GM23338 (cell line): ENCODE measurements at regions not wholly inside any gene's neighbourhood (a gene's known extent, or its start where the extent isn't known, plus 50 kb on each side); places are given as distances from the start of the nearest gene placed in this dataset.
A peak's percentile ranks its signal among the peaks of the same experiment; 100 is the strongest.

Experiments used
- ATAC-seq: fragments of 200-7000 bp; cut with Tn5 transposase; 3 replicates; pipeline ENCODE4 v1.9.1; 2020
- DNase-seq: peaks from one replicate; pipeline ENCODE4 v3.0.0-alpha.2; 2015; ENCODE audit warnings: low spot score
- H2AFZ ChIP-seq: fragments of 200-600 bp; sonication (generic); 2 replicates; pipeline ENCODE4 v1.8.0; 2016; ENCODE audit warnings: antibody characterized with exemption, mild to moderate bottlenecking, moderate library complexity
- H3F3A ChIP-seq: fragments of 200-600 bp; sonication (generic); replicated peaks from 2 replicates; pipeline ENCODE4 v1.8.0; 2017; ENCODE audit warnings: antibody characterized with exemption, mixed run types, low read depth
- H3K27ac ChIP-seq: fragments of 200-600 bp; sonication (generic); 2 replicates; pipeline ENCODE4 v1.6.1; 2016; ENCODE audit warnings: low read depth
- H3K27me3 ChIP-seq: fragments of 200-600 bp; sonication (generic); 2 replicates; pipeline ENCODE4 v1.8.0; 2016; ENCODE audit warnings: mild to moderate bottlenecking, mixed run types, moderate library complexity; ENCODE audit not compliant: insufficient read depth
- H3K36me3 ChIP-seq: fragments of 200-600 bp; sonication (generic); 2 replicates; pipeline ENCODE4 v1.8.0; 2016; ENCODE audit warnings: mild to moderate bottlenecking; ENCODE audit not compliant: insufficient read depth
- H3K4me1 ChIP-seq: fragments of 200-600 bp; sonication (generic); 2 replicates; pipeline ENCODE4 v1.8.0; 2016; ENCODE audit warnings: mild to moderate bottlenecking, moderate library complexity; ENCODE audit not compliant: insufficient read depth
- H3K4me2 ChIP-seq: fragments of 200-600 bp; sonication (generic); 2 replicates; pipeline ENCODE4 v1.7.1; 2017; ENCODE audit warnings: mixed run types
- H3K4me3 ChIP-seq: fragments of 200-600 bp; sonication (generic); 2 replicates; pipeline ENCODE4 v1.6.1; 2016; ENCODE audit warnings: mixed run types
- H3K79me2 ChIP-seq: fragments of 200-600 bp; sonication (generic); replicated peaks from 2 replicates; pipeline ENCODE4 v1.8.0; 2017; ENCODE audit warnings: mild to moderate bottlenecking; ENCODE audit not compliant: insufficient read depth
- H3K9me2 ChIP-seq: fragments of 200-600 bp; sonication (generic); 2 replicates; pipeline ENCODE4 v1.8.0; 2017; ENCODE audit not compliant: insufficient read depth
- H4K20me1 ChIP-seq: fragments of 200-600 bp; sonication (generic); replicated peaks from 2 replicates; pipeline ENCODE4 v1.8.0; 2017; ENCODE audit warnings: mild to moderate bottlenecking; ENCODE audit not compliant: insufficient read depth
- H3K27ac Mint-ChIP-seq: 2 replicates; pipeline ENCODE4 v1.8.0; 2020; ENCODE audit warnings: inconsistent platforms, mild to moderate bottlenecking, moderate library complexity, mixed read lengths
- H3K27me3 Mint-ChIP-seq: 3 replicates; pipeline ENCODE4 v1.8.0; 2022; ENCODE audit warnings: low read depth, mild to moderate bottlenecking, moderate library complexity, mixed read lengths, inconsistent platforms; ENCODE audit not compliant: insufficient read depth, poor library complexity
- H3K36me3 Mint-ChIP-seq: 3 replicates; pipeline ENCODE4 v1.8.0; 2021; ENCODE audit warnings: low read depth, mild to moderate bottlenecking, inconsistent platforms, moderate library complexity, mixed read lengths
- H3K4me1 Mint-ChIP-seq: 3 replicates; pipeline ENCODE4 v1.8.0; 2020; ENCODE audit warnings: mild to moderate bottlenecking, inconsistent platforms, mixed read lengths
- H3K4me3 Mint-ChIP-seq: 3 replicates; pipeline ENCODE4 v1.8.0; 2021; ENCODE audit warnings: moderate library complexity, mild to moderate bottlenecking, inconsistent platforms, mixed read lengths
- H3K9me3 Mint-ChIP-seq: 3 replicates; pipeline ENCODE4 v1.8.0; 2020; ENCODE audit warnings: moderate library complexity, mild to moderate bottlenecking, inconsistent platforms, mixed read lengths
- CREB1 ChIP-seq: fragments of 250-450 bp; sonication (Bioruptor Pico); IDR thresholded peaks from 2 replicates; pipeline ENCODE4 v1.5.0; 2020; ENCODE audit warnings: low read depth, mild to moderate bottlenecking, moderate library complexity
- CTCF ChIP-seq, 2 experiments: fragments of 200-600 bp in 1 of 2; sonication (generic) in 1 of 2; conservative IDR thresholded peaks; 2 replicates each; pipeline versions ENCODE4 v1.5.1 to v1.6.1; 2016 to 2017; ENCODE audit warnings: antibody characterized with exemption in 2 of 2, low read depth in 2 of 2, mild to moderate bottlenecking in 2 of 2, moderate library complexity in 1 of 2
- EZH2phosphoT487 ChIP-seq: fragments of 200-600 bp; sonication (generic); IDR thresholded peaks from one replicate; pipeline ENCODE4 v1.8.1; 2018; ENCODE audit warnings: antibody characterized with exemption; ENCODE audit not compliant: unreplicated experiment
- JUNB ChIP-seq: IDR thresholded peaks from one replicate; pipeline ENCODE4 v1.6.1; 2016; ENCODE audit warnings: antibody characterized with exemption; ENCODE audit not compliant: unreplicated experiment
- NANOG ChIP-seq: IDR thresholded peaks from 2 replicates; pipeline ENCODE4 v1.6.1; 2016; ENCODE audit warnings: antibody characterized with exemption, borderline replicate concordance
- POLR2AphosphoS5 ChIP-seq: IDR thresholded peaks from 2 replicates; pipeline ENCODE4 v1.6.1; 2016; ENCODE audit warnings: antibody characterized with exemption, low read depth
- REST ChIP-seq: IDR thresholded peaks from one replicate; pipeline ENCODE4 v1.6.1; 2018; ENCODE audit warnings: antibody characterized with exemption; ENCODE audit not compliant: unreplicated experiment
- STAT1 ChIP-seq: IDR thresholded peaks from one replicate; pipeline ENCODE4 v1.6.1; 2016; ENCODE audit warnings: antibody characterized with exemption; ENCODE audit not compliant: unreplicated experiment
- ZNF114 ChIP-seq: fragments of 250-450 bp; sonication (Bioruptor Pico); IDR thresholded peaks from 2 replicates; pipeline ENCODE4 v1.5.0; 2020; ENCODE audit warnings: mild to moderate bottlenecking, moderate library complexity
- ZNF331 ChIP-seq: fragments of 250-450 bp; sonication (Bioruptor Pico); IDR thresholded peaks from 2 replicates; pipeline ENCODE4 v1.5.0; 2020; ENCODE audit warnings: low read depth, mild to moderate bottlenecking, moderate library complexity
- ZNF462 ChIP-seq: fragments of 250-450 bp; sonication (Bioruptor Pico); IDR thresholded peaks from 2 replicates; pipeline ENCODE4 v1.5.0; 2020; ENCODE audit warnings: mild to moderate bottlenecking, moderate library complexity

DNA sequence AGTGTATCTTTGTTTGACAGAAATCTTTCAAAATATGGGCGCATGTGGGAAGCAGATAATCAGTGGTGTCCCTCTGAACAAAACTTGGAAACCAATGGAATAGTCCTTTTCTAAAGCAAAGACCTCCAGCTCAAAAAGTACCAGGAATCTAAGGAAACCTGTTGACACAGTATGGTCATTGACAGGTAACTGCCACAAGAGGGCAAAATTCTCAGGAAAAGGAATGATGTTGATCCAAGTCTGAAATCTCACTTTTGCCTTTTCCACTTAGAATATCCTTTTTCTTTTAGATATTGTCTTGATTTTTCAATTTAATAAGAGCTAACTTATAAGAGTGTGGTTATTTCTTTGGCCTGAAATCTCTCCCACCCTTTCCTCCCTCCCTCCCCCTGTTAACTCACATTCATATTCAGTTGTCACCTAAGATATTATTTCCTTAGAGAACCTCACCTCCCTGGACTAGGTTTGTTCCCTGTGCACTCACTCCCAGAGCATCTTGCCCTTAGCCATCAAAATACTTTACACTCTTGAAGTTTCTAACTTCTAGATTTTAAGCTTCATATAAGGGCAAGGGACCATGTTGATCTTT lies 59.0 kb upstream of the BARX1 start:
- Histone ChIP-seq H3K4me2 (no peak overlapping the region), H3K27me3 (no peaks in the 10 kb centered on the region), H3K4me3 (no peak overlapping the region), H3K9me2 (no peaks in the 10 kb centered on the region), H3K79me2 (no peaks in the 10 kb centered on the region), H3K36me3 (no peaks in the 10 kb centered on the region), H3K27ac (no peak overlapping the region), H2AFZ (no peak overlapping the region), H4K20me1 (no peaks in the 10 kb centered on the region), H3K4me1 (no peaks in the 10 kb centered on the region), H3F3A (no peaks in the 10 kb centered on the region)
- no peak overlapping the region for H3K4me3 Mint-ChIP-seq
- H3K36me3 Mint-ChIP-seq = no peaks in the 10 kb centered on the region
- no peaks in the 10 kb centered on the region for H3K27me3 Mint-ChIP-seq
- TF ChIP-seq CREB1 (CRISPR knock-in tag) (no peak), CTCF (conservative IDR thresholded peaks at IDR 0.05; ENCODE audit: low read depth in 2 of 2) (peak; percentile 75 to 76)
- DNase-seq (peak; percentile 76), ATAC-seq (peak; percentile 75)
- H3K9me3 Mint-ChIP-seq = no peaks in the 10 kb centered on the region
- peaks cover 6% of the 10 kb centered on the region; the same call in 2 of the 3 replicates for H3K4me1 Mint-ChIP-seq
- no peak overlapping the region for H3K27ac Mint-ChIP-seq

- DNase-seq (no peak), ATAC-seq (no peak)
- Histone ChIP-seq H3K4me1 (no peaks in the 10 kb centered on the region), H3K4me2 (no peak overlapping the region), H2AFZ (0 out of 2 replicates have a peak overlapping the region, but pooled peaks have one; percentile 34), H3K9me2 (no peaks in the 10 kb centered on the region), H3K4me3 (no peak overlapping the region), H3F3A (no peaks in the 10 kb centered on the region), H4K20me1 (no peaks in the 10 kb centered on the region), H3K36me3 (no peaks in the 10 kb centered on the region), H3K27ac (no peak overlapping the region), H3K79me2 (no peaks in the 10 kb centered on the region), H3K27me3 (no peaks in the 10 kb centered on the region)
- Mint-ChIP-seq H3K4me1 (peaks cover 6% of the 10 kb centered on the region; the same call in 2 of the 3 replicates), H3K4me3 (no peak overlapping the region), H3K27ac (no peak overlapping the region), H3K27me3 (peaks cover 4% of the 10 kb centered on the region), H3K9me3 (no peaks in the 10 kb centered on the region), H3K36me3 (no peaks in the 10 kb centered on the region)
- TF ChIP-seq ZNF331 (CRISPR knock-in tag) (no peak), ZNF462 (CRISPR knock-in tag) (no peak), REST (no peak), STAT1 (no peak), JUNB (no peak), NANOG (no peak), POLR2AphosphoS5 (no peak), ZNF114 (no peak), EZH2phosphoT487 (no peak)
These were observed 55.9 kb upstream of the BARX1 start for GRCh38 chr9:94010980-94011533.
